Loucy (cell line): ENCODE measurements at regions not wholly inside any gene's neighbourhood (a gene's known extent, or its start where the extent isn't known, plus 50 kb on each side); places are given as distances from the start of the nearest gene placed in this dataset.

Source experiments
- H2AFZ ChIP-seq: fragments of 200-600 bp; sonication (generic); 2 replicates; pipeline ENCODE4 v1.6.0; 2016; ENCODE audit warnings: antibody characterized with exemption, mild to moderate bottlenecking, low read length, moderate library complexity
- H3F3A ChIP-seq: fragments of 200-600 bp; 2 replicates; pipeline ENCODE4 v1.6.0; 2016; ENCODE audit warnings: antibody characterized with exemption, low read depth, mild to moderate bottlenecking
- H3K27me3 ChIP-seq: fragments of 200-600 bp; sonication (generic); 2 replicates; pipeline ENCODE4 v1.6.1; 2014; ENCODE audit warnings: low read length, mild to moderate bottlenecking; ENCODE audit not compliant: insufficient read depth, poor library complexity, severe bottlenecking
- H3K36me3 ChIP-seq: fragments of 200-600 bp; sonication (generic); 2 replicates; pipeline ENCODE4 v1.6.1; 2016; ENCODE audit warnings: low read length; ENCODE audit not compliant: insufficient read depth
- H3K4me1 ChIP-seq: fragments of 200-600 bp; sonication (generic); 2 replicates; pipeline ENCODE4 v1.5.1; 2014; ENCODE audit warnings: low read length, mild to moderate bottlenecking; ENCODE audit not compliant: insufficient read depth, poor library complexity, severe bottlenecking
- H3K4me2 ChIP-seq: fragments of 200-600 bp; sonication (generic); 2 replicates; pipeline ENCODE4 v1.6.0; 2014; ENCODE audit warnings: antibody characterized with exemption, low read length, low read depth, mild to moderate bottlenecking; ENCODE audit not compliant: poor library complexity, severe bottlenecking
- H3K4me3 ChIP-seq: fragments of 200-600 bp; sonication (generic); 2 replicates; pipeline ENCODE4 v1.5.1; 2014; ENCODE audit warnings: low read length, mild to moderate bottlenecking, mixed read lengths; ENCODE audit not compliant: poor library complexity, severe bottlenecking
- H3K79me2 ChIP-seq: fragments of 200-600 bp; sonication (generic); 2 replicates; pipeline ENCODE4 v1.6.1; 2014; ENCODE audit warnings: low read length; ENCODE audit not compliant: insufficient read depth
- H3K9ac ChIP-seq: fragments of 200-600 bp; sonication (generic); 2 replicates; pipeline ENCODE4 v1.6.0; 2014; ENCODE audit warnings: mild to moderate bottlenecking, low read depth, low read length, moderate library complexity; ENCODE audit not compliant: poor library complexity, severe bottlenecking
- H3K9me2 ChIP-seq: fragments of 200-600 bp; sonication (generic); replicated peaks from 2 replicates; pipeline ENCODE4 v1.6.1; 2016; ENCODE audit warnings: low read depth, low read length, mixed read lengths
- H3K9me3 ChIP-seq: fragments of 200-600 bp; sonication (generic); 2 replicates; pipeline ENCODE4 v1.6.1; 2014; ENCODE audit warnings: mild to moderate bottlenecking, antibody characterized with exemption, low read length, low read depth; ENCODE audit not compliant: insufficient read depth
- H4K20me1 ChIP-seq: fragments of 200-600 bp; sonication (generic); 2 replicates; pipeline ENCODE4 v1.6.0; 2014; ENCODE audit warnings: antibody characterized with exemption, low read length, mild to moderate bottlenecking; ENCODE audit not compliant: insufficient read depth, poor library complexity, severe bottlenecking
- CTCF ChIP-seq: fragments of 200-600 bp; sonication (generic); conservative IDR thresholded peaks from 2 replicates; pipeline ENCODE4 v1.5.1; 2014; ENCODE audit warnings: mild to moderate bottlenecking, antibody characterized with exemption, low read length
- EZH2phosphoT487 ChIP-seq: fragments of 200-600 bp; IDR thresholded peaks from 2 replicates; pipeline ENCODE4 v1.6.1; 2018; ENCODE audit warnings: antibody characterized with exemption, mild to moderate bottlenecking, moderate library complexity, borderline replicate concordance

GRCh38 chr1:232574889-232575762, 54.8 kb downstream of the SIPA1L2 start:
- Histone ChIP-seq H3K36me3 (no peaks in the 10 kb centered on the region), H3K9me2 (no peaks in the 10 kb centered on the region), H3K9ac (no peak overlapping the region), H2AFZ (no peak overlapping the region), H3K4me1 (peaks cover 78% of the 10 kb centered on the region), H3K4me2 (no peak overlapping the region), H3F3A (0 out of 2 replicates have a peak, but pooled peaks cover 8% of the 10 kb centered on the region), H3K9me3 (no peaks in the 10 kb centered on the region), H3K4me3 (no peak overlapping the region), H4K20me1 (no peaks in the 10 kb centered on the region), H3K79me2 (peaks cover 41% of the 10 kb centered on the region), H3K27me3 (no peaks in the 10 kb centered on the region)
- TF ChIP-seq CTCF (no peak), EZH2phosphoT487 (no peak)

GRCh38 chr1:232574077-232574476, 55.9 kb downstream of the SIPA1L2 start:
- no peak overlapping the region for H3K4me2 ChIP-seq
- H3K9me2 ChIP-seq, result no peaks in the 10 kb centered on the region
- no peak overlapping the region for H2AFZ ChIP-seq
- H3K4me1 ChIP-seq, result peaks cover 69% of the 10 kb centered on the region
- H3K27me3 ChIP-seq, result no peaks in the 10 kb centered on the region
- H3F3A ChIP-seq, result 0 out of 2 replicates have a peak, but pooled peaks cover 5% of the 10 kb centered on the region
- no peaks in the 10 kb centered on the region for H3K36me3 ChIP-seq
- H4K20me1 ChIP-seq, result no peaks in the 10 kb centered on the region
- H3K9me3 ChIP-seq, result no peaks in the 10 kb centered on the region
- H3K9ac ChIP-seq, result no peak overlapping the region
- TF ChIP-seq EZH2phosphoT487, result no peak
- no peak for TF ChIP-seq CTCF
- H3K79me2 ChIP-seq, result peaks cover 39% of the 10 kb centered on the region
- no peak overlapping the region for H3K4me3 ChIP-seq

GRCh38 chr1:232571523-232571922, 58.4 kb downstream of the SIPA1L2 start:
- Histone ChIP-seq H3K36me3 (no peaks in the 10 kb centered on the region), H3K9ac (no peak overlapping the region), H3K79me2 (peaks cover 48% of the 10 kb centered on the region), H4K20me1 (no peaks in the 10 kb centered on the region), H3K27me3 (no peaks in the 10 kb centered on the region), H3F3A (no peaks in the 10 kb centered on the region), H3K4me1 (peaks cover 65% of the 10 kb centered on the region), H2AFZ (no peak overlapping the region), H3K4me3 (no peak overlapping the region), H3K9me3 (no peaks in the 10 kb centered on the region), H3K9me2 (no peaks in the 10 kb centered on the region), H3K4me2 (no peak overlapping the region)
- TF ChIP-seq EZH2phosphoT487, result no peak
